ENCODE measurements at regions not wholly inside any gene's neighbourhood (a gene's known extent, or its start where the extent isn't known, plus 50 kb on each side); places are given as distances from the start of the nearest gene placed in this dataset.

- H3K36me3 ChIP-seq: no peaks in the 10 kb centered on the region
- H3K27ac ChIP-seq: no peak overlapping the region
- H3K9ac ChIP-seq (ENCODE audit: low read depth in 2 of 2, low read length in 2 of 2): no peak overlapping the region
- H3K4me3 ChIP-seq: no peak overlapping the region
- intact Hi-C loops (cut with DNase I): no loop called here
- no peaks in the 10 kb centered on the region for H3K9me3 ChIP-seq
- TF ChIP-seq CTCF (IDR thresholded peaks at IDR 0.05): no peak
- H3K4me1 ChIP-seq: no peaks in the 10 kb centered on the region
- no peaks in the 10 kb centered on the region for H3K27me3 ChIP-seq
- no peak for DNase-seq
Observed at GRCh38 chr14:101498526-101498860, 62.8 kb upstream of the DIO3 start.

- intact Hi-C loops (cut with DNase I): no loop called here
- Histone ChIP-seq H3K4me1 (no peaks in the 10 kb centered on the region), H3K27me3 (no peaks in the 10 kb centered on the region), H3K9me3 (no peaks in the 10 kb centered on the region), H3K27ac (no peak overlapping the region), H3K4me3 (no peak overlapping the region), H3K36me3 (no peaks in the 10 kb centered on the region), H3K9ac (ENCODE audit: low read depth in 2 of 2, low read length in 2 of 2) (no peak overlapping the region)
- no peak for TF ChIP-seq CTCF (IDR thresholded peaks at IDR 0.05)
- peak; percentile 7 for DNase-seq
Observed at GRCh38 chr14:101499080-101499479, 62.2 kb upstream of the DIO3 start.

- no peaks in the 10 kb centered on the region for H3K27me3 ChIP-seq
- no peaks in the 10 kb centered on the region for H3K4me1 ChIP-seq
- no peak overlapping the region for H3K27ac ChIP-seq
- no peak for TF ChIP-seq CTCF (IDR thresholded peaks at IDR 0.05)
- no peak overlapping the region for H3K4me3 ChIP-seq
- no peaks in the 10 kb centered on the region for H3K9me3 ChIP-seq
- no peak overlapping the region for H3K9ac ChIP-seq (ENCODE audit: low read depth in 2 of 2, low read length in 2 of 2)
- H3K36me3 ChIP-seq: no peaks in the 10 kb centered on the region
- DNase-seq: peak; percentile 9
- intact Hi-C loops (cut with DNase I): no loop called here
Observed at GRCh38 chr14:101499513-101499912, 61.8 kb upstream of the DIO3 start.

- Histone ChIP-seq H3K27me3 (no peaks in the 10 kb centered on the region), H3K4me3 (no peak overlapping the region), H3K9ac (ENCODE audit: low read depth in 2 of 2, low read length in 2 of 2) (no peak overlapping the region), H3K36me3 (no peaks in the 10 kb centered on the region), H3K9me3 (no peaks in the 10 kb centered on the region), H3K27ac (no peak overlapping the region), H3K4me1 (no peaks in the 10 kb centered on the region)
- no peak for DNase-seq
- TF ChIP-seq CTCF (IDR thresholded peaks at IDR 0.05): no peak
- intact Hi-C loops (cut with DNase I): no loop called here
Observed at GRCh38 chr14:101500061-101500460, 61.2 kb upstream of the DIO3 start.

GRCh38 chr14:101500681-101501080 lies 60.6 kb upstream of the DIO3 start:
- DNase-seq: no peak
- Histone ChIP-seq H3K27ac (no peak overlapping the region), H3K9me3 (no peaks in the 10 kb centered on the region), H3K9ac (ENCODE audit: low read depth in 2 of 2, low read length in 2 of 2) (no peak overlapping the region), H3K36me3 (no peaks in the 10 kb centered on the region), H3K4me3 (no peak overlapping the region), H3K4me1 (no peaks in the 10 kb centered on the region), H3K27me3 (no peaks in the 10 kb centered on the region)
- no peak for TF ChIP-seq CTCF (IDR thresholded peaks at IDR 0.05)
- intact Hi-C loops (cut with DNase I): no loop called here

GRCh38 chr14:101501341-101501740 lies 60.0 kb upstream of the DIO3 start:
- no peak for DNase-seq
- Histone ChIP-seq H3K9ac (ENCODE audit: low read depth in 2 of 2, low read length in 2 of 2) (no peak overlapping the region), H3K9me3 (no peaks in the 10 kb centered on the region), H3K4me1 (no peaks in the 10 kb centered on the region), H3K4me3 (no peak overlapping the region), H3K27ac (no peak overlapping the region), H3K27me3 (no peaks in the 10 kb centered on the region), H3K36me3 (no peaks in the 10 kb centered on the region)
- TF ChIP-seq CTCF (IDR thresholded peaks at IDR 0.05): no peak
- intact Hi-C loops (cut with DNase I): no loop called here

Data from colonic mucosa (tissue), 4 donors.